ENCODE measurements at regions not wholly inside any gene's neighbourhood (a gene's known extent, or its start where the extent isn't known, plus 50 kb on each side); places are given as distances from the start of the nearest gene placed in this dataset.

GRCh38 chr2:48247206-48247605 lies 67.3 kb upstream of the FOXN2 start:
- Histone ChIP-seq H3K9me3 (ENCODE audit: control insufficient read depth in 2 of 3, low read length in 3 of 3) (no peaks in the 10 kb centered on the region), H3K4me1 (ENCODE audit: control insufficient read depth in 2 of 2, insufficient read depth in 2 of 2, low read length in 2 of 2) (no peaks in the 10 kb centered on the region), H3K36me3 (ENCODE audit: control insufficient read depth in 2 of 3, insufficient read depth in 3 of 3, low read length in 3 of 3) (no peaks in the 10 kb centered on the region), H3K27ac (ENCODE audit: low read depth, low read length) (no peak overlapping the region), H3K27me3 (ENCODE audit: control insufficient read depth in 2 of 2, insufficient read depth in 2 of 2, low read length in 2 of 2) (no peaks in the 10 kb centered on the region), H3K4me3 (ENCODE audit: low read length) (no peak overlapping the region)
- H3K9me3 Mint-ChIP-seq, result peaks cover 0 to 2% (median 0%) of the 10 kb centered on the region in 11 donors
- H3K4me3 Mint-ChIP-seq, result no peak overlapping the region
- H3K27ac Mint-ChIP-seq, result no peak overlapping the region
- no peaks in the 10 kb centered on the region for H3K36me3 Mint-ChIP-seq
- intact Hi-C loops (cut with micrococcal nuclease), result no loop called here
- H3K4me1 Mint-ChIP-seq, result peaks cover 0 to 6% (median 4%) of the 10 kb centered on the region in 7 donors
- ATAC-seq (no peak), DNase-seq (no peak)
- H3K27me3 Mint-ChIP-seq, result no peaks in the 10 kb centered on the region
- ChIA-PET CTCF (no interaction called here), POLR2A (interaction anchor here (0.6 kb wide), 1 partner anchor 61 kb away, joined by 3 read pairs; no protein-coding TSS in a partner anchor)

GRCh38 chr2:48248251-48248933 lies 66.1 kb upstream of the FOXN2 start:
- H3K4me1 ChIP-seq (ENCODE audit: control insufficient read depth in 2 of 2, insufficient read depth in 2 of 2, low read length in 2 of 2), result no peaks in the 10 kb centered on the region
- intact Hi-C loops (cut with micrococcal nuclease), result no loop called here
- no peak overlapping the region for H3K4me3 ChIP-seq (ENCODE audit: low read length)
- no peaks in the 10 kb centered on the region for H3K36me3 ChIP-seq (ENCODE audit: control insufficient read depth in 2 of 3, insufficient read depth in 3 of 3, low read length in 3 of 3)
- ATAC-seq (no peak), DNase-seq (no peak)
- CTCF ChIA-PET, result no interaction called here
- no peak overlapping the region for H3K27ac ChIP-seq (ENCODE audit: low read depth, low read length)
- H3K27ac Mint-ChIP-seq, result no peak overlapping the region
- no peak overlapping the region for H3K4me3 Mint-ChIP-seq
- H3K4me1 Mint-ChIP-seq, result peaks cover 0 to 6% (median 4%) of the 10 kb centered on the region in 7 donors
- no peaks in the 10 kb centered on the region for H3K27me3 Mint-ChIP-seq
- H3K9me3 ChIP-seq (ENCODE audit: control insufficient read depth in 2 of 3, low read length in 3 of 3), result no peaks in the 10 kb centered on the region
- POLR2A ChIA-PET, result no interaction called here
- peaks cover 0 to 2% (median 0%) of the 10 kb centered on the region in 11 donors for H3K9me3 Mint-ChIP-seq
- no peaks in the 10 kb centered on the region for H3K36me3 Mint-ChIP-seq
- H3K27me3 ChIP-seq (ENCODE audit: control insufficient read depth in 2 of 2, insufficient read depth in 2 of 2, low read length in 2 of 2), result no peaks in the 10 kb centered on the region

GRCh38 chr2:48249025-48249424 lies 65.5 kb upstream of the FOXN2 start:
- no peak overlapping the region for H3K4me3 ChIP-seq (ENCODE audit: low read length)
- intact Hi-C loops (cut with micrococcal nuclease), result no loop called here
- ChIA-PET POLR2A (no interaction called here), CTCF (no interaction called here)
- Mint-ChIP-seq H3K9me3 (peaks cover 0 to 2% (median 0%) of the 10 kb centered on the region in 11 donors), H3K27me3 (no peaks in the 10 kb centered on the region), H3K4me3 (no peak overlapping the region), H3K27ac (no peak overlapping the region), H3K4me1 (peaks cover 0 to 6% (median 4%) of the 10 kb centered on the region in 7 donors), H3K36me3 (no peaks in the 10 kb centered on the region)
- DNase-seq, result no peak
- H3K27ac ChIP-seq (ENCODE audit: low read depth, low read length), result no peak overlapping the region
- no peaks in the 10 kb centered on the region for H3K27me3 ChIP-seq (ENCODE audit: control insufficient read depth in 2 of 2, insufficient read depth in 2 of 2, low read length in 2 of 2)
- H3K9me3 ChIP-seq (ENCODE audit: control insufficient read depth in 2 of 3, low read length in 3 of 3), result no peaks in the 10 kb centered on the region
- no peaks in the 10 kb centered on the region for H3K4me1 ChIP-seq (ENCODE audit: control insufficient read depth in 2 of 2, insufficient read depth in 2 of 2, low read length in 2 of 2)
- ATAC-seq, result no peak
- H3K36me3 ChIP-seq (ENCODE audit: control insufficient read depth in 2 of 3, insufficient read depth in 3 of 3, low read length in 3 of 3), result no peaks in the 10 kb centered on the region

- peaks cover 0 to 2% (median 0%) of the 10 kb centered on the region in 11 donors for H3K9me3 Mint-ChIP-seq
- Histone ChIP-seq H3K36me3 (ENCODE audit: control insufficient read depth in 2 of 3, insufficient read depth in 3 of 3, low read length in 3 of 3) (no peaks in the 10 kb centered on the region), H3K27ac (ENCODE audit: low read depth, low read length) (no peak overlapping the region), H3K4me1 (ENCODE audit: control insufficient read depth in 2 of 2, insufficient read depth in 2 of 2, low read length in 2 of 2) (no peaks in the 10 kb centered on the region), H3K4me3 (ENCODE audit: low read length) (no peak overlapping the region), H3K27me3 (ENCODE audit: control insufficient read depth in 2 of 2, insufficient read depth in 2 of 2, low read length in 2 of 2) (no peaks in the 10 kb centered on the region), H3K9me3 (ENCODE audit: control insufficient read depth in 2 of 3, low read length in 3 of 3) (no peaks in the 10 kb centered on the region)
- no peak overlapping the region for H3K4me3 Mint-ChIP-seq
- intact Hi-C loops (cut with micrococcal nuclease), result no loop called here
- DNase-seq, result no peak
- ChIA-PET CTCF (no interaction called here), POLR2A (interaction anchor here (0.6 kb wide), 1 partner anchor 170 kb away, joined by 4 read pairs; no protein-coding TSS in a partner anchor)
- H3K27ac Mint-ChIP-seq, result peak overlapping the region in 1 of 9 donors; percentile 15
- no peak for ATAC-seq
- peaks cover 0 to 6% (median 4%) of the 10 kb centered on the region in 7 donors for H3K4me1 Mint-ChIP-seq
- H3K36me3 Mint-ChIP-seq, result no peaks in the 10 kb centered on the region
- H3K27me3 Mint-ChIP-seq, result no peaks in the 10 kb centered on the region
These were observed 64.6 kb upstream of the FOXN2 start for GRCh38 chr2:48249631-48250473.

GRCh38 chr2:48250474-48250844 lies 64.0 kb upstream of the FOXN2 start:
- Histone ChIP-seq H3K36me3 (ENCODE audit: control insufficient read depth in 2 of 3, insufficient read depth in 3 of 3, low read length in 3 of 3) (no peaks in the 10 kb centered on the region), H3K4me3 (ENCODE audit: low read length) (no peak overlapping the region), H3K27ac (ENCODE audit: low read depth, low read length) (no peak overlapping the region), H3K4me1 (ENCODE audit: control insufficient read depth in 2 of 2, insufficient read depth in 2 of 2, low read length in 2 of 2) (no peaks in the 10 kb centered on the region), H3K27me3 (ENCODE audit: control insufficient read depth in 2 of 2, insufficient read depth in 2 of 2, low read length in 2 of 2) (no peaks in the 10 kb centered on the region), H3K9me3 (ENCODE audit: control insufficient read depth in 2 of 3, low read length in 3 of 3) (no peaks in the 10 kb centered on the region)
- DNase-seq (no peak), ATAC-seq (no peak)
- H3K27ac Mint-ChIP-seq, result peak overlapping the region in 1 of 9 donors; percentile 5
- POLR2A ChIA-PET, result interaction anchor here (0.6 kb wide), 1 partner anchor 169 kb away, joined by 4 read pairs; no protein-coding TSS in a partner anchor
- CTCF ChIA-PET, result no interaction called here
- peaks cover 0 to 2% (median 0%) of the 10 kb centered on the region in 11 donors for H3K9me3 Mint-ChIP-seq
- peaks cover 0 to 6% (median 4%) of the 10 kb centered on the region in 7 donors for H3K4me1 Mint-ChIP-seq
- intact Hi-C loops (cut with micrococcal nuclease), result no loop called here
- H3K36me3 Mint-ChIP-seq, result no peaks in the 10 kb centered on the region
- H3K4me3 Mint-ChIP-seq, result no peak overlapping the region
- no peaks in the 10 kb centered on the region for H3K27me3 Mint-ChIP-seq

GRCh38 chr2:48250943-48251342 lies 63.5 kb upstream of the FOXN2 start:
- H3K27ac ChIP-seq (ENCODE audit: low read depth, low read length), result no peak overlapping the region
- H3K36me3 ChIP-seq (ENCODE audit: control insufficient read depth in 2 of 3, insufficient read depth in 3 of 3, low read length in 3 of 3), result no peaks in the 10 kb centered on the region
- no peaks in the 10 kb centered on the region for H3K4me1 ChIP-seq (ENCODE audit: control insufficient read depth in 2 of 2, insufficient read depth in 2 of 2, low read length in 2 of 2)
- ChIA-PET CTCF (no interaction called here), POLR2A (no interaction called here)
- no peak for ATAC-seq
- peak overlapping the region in 1 of 9 donors; percentile 5 for H3K27ac Mint-ChIP-seq
- no peaks in the 10 kb centered on the region for H3K9me3 ChIP-seq (ENCODE audit: control insufficient read depth in 2 of 3, low read length in 3 of 3)
- peaks cover 0 to 6% (median 4%) of the 10 kb centered on the region in 7 donors for H3K4me1 Mint-ChIP-seq
- no peaks in the 10 kb centered on the region for H3K27me3 ChIP-seq (ENCODE audit: control insufficient read depth in 2 of 2, insufficient read depth in 2 of 2, low read length in 2 of 2)
- H3K36me3 Mint-ChIP-seq, result no peaks in the 10 kb centered on the region
- H3K27me3 Mint-ChIP-seq, result no peaks in the 10 kb centered on the region
- intact Hi-C loops (cut with micrococcal nuclease), result no loop called here
- DNase-seq, result no peak
- no peak overlapping the region for H3K4me3 ChIP-seq (ENCODE audit: low read length)
- peaks cover 0 to 2% (median 0%) of the 10 kb centered on the region in 11 donors for H3K9me3 Mint-ChIP-seq
- no peak overlapping the region for H3K4me3 Mint-ChIP-seq

Data from naive thymus-derived CD4-positive, alpha-beta T cell (primary cell).